ENCODE measurements at regions not wholly inside any gene's neighbourhood (a gene's known extent, or its start where the extent isn't known, plus 50 kb on each side); places are given as distances from the start of the nearest gene placed in this dataset.

DNA sequence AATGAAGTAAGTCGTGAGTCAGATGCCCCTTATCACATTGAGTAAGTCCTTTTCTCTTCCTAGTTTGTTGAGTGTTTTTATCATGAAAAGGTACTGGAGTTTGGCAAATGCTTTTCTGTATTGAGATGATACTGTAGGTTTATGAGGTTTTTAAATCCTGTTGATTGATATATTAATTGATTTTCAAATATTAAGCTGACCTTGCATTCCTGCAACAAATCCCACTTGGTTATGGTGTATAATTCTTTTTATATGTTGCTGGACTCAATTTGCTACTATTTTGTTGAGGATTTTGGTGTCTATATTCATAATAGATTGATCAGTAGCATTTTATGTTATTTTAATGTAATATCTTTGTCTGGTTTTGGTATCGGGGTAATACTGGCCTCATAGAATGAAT lies 81.0 kb upstream of the BNC2 start:
- no peak for DNase-seq

GRCh38 chr9:16950051-16950450 lies 79.6 kb upstream of the BNC2 start:
- DNase-seq: no peak

DNA sequence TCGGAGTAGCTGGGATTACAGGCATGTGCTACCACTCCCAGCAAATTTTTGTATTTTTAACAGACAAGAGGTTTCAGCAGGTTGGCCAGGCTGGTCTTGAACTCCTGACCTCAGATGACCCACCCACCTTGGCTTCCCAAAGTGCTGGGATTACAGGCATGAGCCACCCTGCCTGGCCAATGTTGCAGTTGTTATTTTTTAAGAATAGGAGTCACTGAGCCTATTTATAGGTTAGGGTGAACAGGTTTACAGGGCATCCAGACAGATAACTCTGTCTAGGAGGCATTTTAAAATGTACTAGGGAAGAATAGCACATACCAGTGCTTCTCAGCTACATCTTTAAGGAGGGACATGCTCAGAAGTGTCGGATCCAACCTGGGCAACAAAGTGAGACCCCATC lies 60.1 kb upstream of the BNC2 start:
- no peak for DNase-seq

DNA sequence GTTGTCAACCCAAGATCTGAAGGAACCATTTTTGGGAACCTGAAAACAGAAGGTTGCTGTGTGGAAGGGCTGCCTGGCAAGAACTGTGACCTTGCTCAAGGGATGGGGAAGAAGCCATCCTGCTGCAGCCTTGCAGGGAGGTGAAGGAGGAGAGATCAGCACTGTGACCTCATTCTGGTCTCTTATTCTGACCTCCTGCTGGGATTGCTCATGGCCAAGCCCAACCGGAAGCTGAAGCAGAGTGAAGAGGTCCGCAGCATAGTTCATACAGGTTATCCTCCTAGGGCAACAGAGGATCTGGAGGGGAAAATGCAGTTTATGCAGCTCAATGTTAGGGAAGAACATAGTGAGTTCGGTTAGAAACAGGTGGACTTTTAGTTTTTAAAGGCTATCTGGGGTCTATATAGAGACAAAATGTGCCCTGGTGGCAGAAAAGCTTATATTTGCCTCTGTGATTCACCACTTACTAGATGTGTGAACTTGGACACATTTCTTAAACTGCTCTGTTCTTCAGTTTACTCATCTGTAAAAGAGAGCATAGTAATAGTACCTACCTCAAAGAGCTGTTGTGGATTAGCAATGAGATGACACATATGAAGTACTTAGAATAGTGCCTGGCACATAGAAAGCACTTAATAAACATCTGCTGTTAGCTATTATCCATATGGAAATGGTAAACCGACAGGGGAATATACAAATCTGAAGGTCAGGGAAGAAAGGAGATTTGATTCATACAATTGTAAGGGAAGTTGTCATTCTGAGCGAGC lies 57.9 kb upstream of the BNC2 start:
- no peak for DNase-seq

DNA sequence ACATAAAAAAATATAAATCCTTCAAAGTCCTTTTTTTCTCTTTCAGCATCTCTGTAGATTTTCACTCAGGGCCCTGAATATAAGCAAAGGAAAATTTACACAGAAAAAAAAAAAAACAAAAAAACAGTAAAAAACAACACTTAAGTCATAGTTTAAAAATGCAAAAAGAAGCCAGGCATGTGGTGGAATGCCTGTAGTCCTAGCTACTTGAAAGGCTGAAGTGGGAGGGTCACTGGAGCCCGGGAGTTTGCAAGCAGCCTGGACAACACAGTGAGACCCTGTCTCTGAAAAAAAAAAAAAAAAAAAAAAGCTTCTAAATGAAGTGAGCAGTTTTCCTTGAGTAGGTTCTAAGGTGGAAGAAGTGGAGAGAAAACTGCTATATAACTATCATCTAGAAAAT lies 55.0 kb upstream of the BNC2 start:
- DNase-seq: no peak

- DNase-seq: no peak
These were observed 53.9 kb upstream of the BNC2 start for GRCh38 chr9:16924311-16924915.

DNA sequence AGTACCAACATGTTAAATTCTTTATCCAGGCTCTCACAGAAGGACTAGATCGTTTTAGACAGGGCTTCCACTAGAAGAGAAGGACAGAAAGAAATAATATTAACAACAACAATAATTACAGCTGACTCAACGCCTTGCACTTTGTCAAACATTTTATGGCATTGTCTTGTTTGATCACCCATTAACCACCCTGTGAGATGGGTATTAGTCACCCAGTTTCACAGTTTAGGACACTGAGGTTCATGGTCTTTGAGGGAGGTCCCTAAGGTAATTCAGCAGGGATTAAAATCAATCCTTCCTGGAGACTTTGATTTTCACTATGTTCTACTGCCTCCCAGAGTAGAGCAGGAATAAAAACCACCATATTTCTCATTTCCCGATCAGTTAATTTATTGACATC lies 51.4 kb upstream of the BNC2 start:
- DNase-seq: no peak

Measured in DMS79 treated with DMSO at 0.1 percent for 48 hours (cell line).